HCT116 (cell line): ENCODE measurements at regions not wholly inside any gene's neighbourhood (a gene's known extent, or its start where the extent isn't known, plus 50 kb on each side); places are given as distances from the start of the nearest gene placed in this dataset.

Experiments used
- ATAC-seq: fragments of 200-7000 bp; cut with Tn5 transposase; 2 replicates; pipeline ENCODE4 v1.9.1; 2020; ENCODE audit warnings: mild to moderate bottlenecking, moderate library complexity
- BruUV-seq: library from RNA; stranded (reverse); fragments of 400-500 nt; replicated peaks from 2 replicates; lab custom pipeline; 2021; lab: Mats Ljungman, UMichigan
- CTCF ChIA-PET: fragments of 300-600 bp; sonication (Branson Sonifier 250); formaldehyde crosslinking; loops from one replicate; lab custom pipeline; 2021; ENCODE audit warnings: antibody characterized with exemption; lab: Charles Lee
- POLR2A ChIA-PET: fragments of 300-600, 350-600 bp; sonication (Branson Sonifier 250); formaldehyde crosslinking; loops from one replicate; lab custom pipeline; 2021; ENCODE audit warnings: antibody characterized with exemption; lab: Charles Lee
- RAD21 ChIA-PET, 2 experiments: fragments of 300-600 bp; sonication (Branson Sonifier 250); formaldehyde crosslinking; loops; one replicate each; lab custom pipeline; 2023; ENCODE audit warnings: low total read pairs in 2 of 2; ENCODE audit not compliant: uncharacterized antibody in 2 of 2, unreplicated experiment in 2 of 2, low non-redundant PET in 1 of 2; lab: Charles Lee
- DNase-seq: peaks from one replicate; pipeline ENCODE4 v3.0.0-alpha.2; 2010; ENCODE audit warnings: low read depth, low spot score
- H2AFZ ChIP-seq: fragments of 200-600 bp; shearing (Covaris generic), sonication (generic); 2 replicates; pipeline ENCODE4 v1.6.1; 2017; ENCODE audit warnings: low read depth, mixed run types, mixed read lengths, antibody characterized with exemption, low read length; ENCODE audit not compliant: poor library complexity, severe bottlenecking
- H3K27ac ChIP-seq: 2 replicates; pipeline ENCODE4 v1.5.1; 2012; ENCODE audit warnings: low read depth, low read length
- H3K27me3 ChIP-seq: fragments of 200-600 bp; sonication (generic); 2 replicates; pipeline ENCODE4 v1.6.1; 2016; ENCODE audit warnings: mixed run types, low read length, mixed read lengths; ENCODE audit not compliant: insufficient read depth
- H3K36me3 ChIP-seq, 2 experiments: fragments of 200-500 bp in 1 of 2; fragments of 200-600 bp in 1 of 2; sonication (Bioruptor generic) in 1 of 2; sonication (generic) in 1 of 2; 2 replicates each; pipeline versions ENCODE4 v1.5.1 to v1.6.1; 2014 to 2016; ENCODE audit warnings: low read length in 2 of 2, inconsistent platforms in 1 of 2, mixed read lengths in 1 of 2, mixed run types in 1 of 2; ENCODE audit not compliant: insufficient read depth in 2 of 2, control insufficient read depth in 1 of 2
- H3K4me1 ChIP-seq, 2 experiments: fragments of 200-600 bp in 1 of 2; sonication (generic) in 1 of 2; 2 replicates each; pipeline versions ENCODE4 v1.5.1 to v1.6.1; 2012 to 2017; ENCODE audit warnings: low read length in 2 of 2, inconsistent platforms in 1 of 2, mild to moderate bottlenecking in 1 of 2, mixed read lengths in 1 of 2, mixed run types in 1 of 2, moderate library complexity in 1 of 2; ENCODE audit not compliant: insufficient read depth in 2 of 2, control insufficient read depth in 1 of 2
- H3K4me2 ChIP-seq: fragments of 200-600 bp; sonication (generic); 2 replicates; pipeline ENCODE4 v1.6.1; 2017; ENCODE audit warnings: mixed run types, low read length, mixed read lengths
- H3K4me3 ChIP-seq, 2 experiments: fragments of 200-600 bp in 1 of 2; sonication (generic) in 1 of 2; replicated peaks in 1 of 2; 2 replicates each; pipeline ENCODE4 v1.5.1; 2011 to 2016; ENCODE audit warnings: low read length in 2 of 2, control low read depth in 1 of 2, low read depth in 1 of 2, mild to moderate bottlenecking in 1 of 2, mixed read lengths in 1 of 2, mixed run types in 1 of 2
- H3K79me2 ChIP-seq: fragments of 200-600 bp; sonication (generic); 2 replicates; pipeline ENCODE4 v1.6.1; 2017; ENCODE audit warnings: mild to moderate bottlenecking, mixed run types, low read length, moderate library complexity, mixed read lengths; ENCODE audit not compliant: insufficient read depth
- H3K9ac ChIP-seq: fragments of 200-600 bp; sonication (generic); 2 replicates; pipeline ENCODE4 v1.6.1; 2016; ENCODE audit warnings: low read length, mixed read lengths
- H3K9me2 ChIP-seq: fragments of 200-600 bp; sonication (generic), shearing (Covaris generic); 2 replicates; pipeline ENCODE4 v1.6.1; 2017; ENCODE audit warnings: mixed run types, mild to moderate bottlenecking, moderate library complexity; ENCODE audit not compliant: insufficient read depth
- H3K9me3 ChIP-seq, 2 experiments: fragments of 200-500 bp in 1 of 2; fragments of 200-600 bp in 1 of 2; sonication (Bioruptor generic) in 1 of 2; sonication (generic) in 1 of 2; 2 replicates each; pipeline ENCODE4 v1.6.1; 2014 to 2017; ENCODE audit warnings: low read length in 2 of 2, mixed read lengths in 2 of 2, inconsistent platforms in 1 of 2, low read depth in 1 of 2, mild to moderate bottlenecking in 1 of 2, mixed run types in 1 of 2, moderate library complexity in 1 of 2; ENCODE audit not compliant: control insufficient read depth in 1 of 2, insufficient read depth in 1 of 2
- H4K20me1 ChIP-seq: fragments of 200-600 bp; sonication (generic), shearing (Covaris generic); 2 replicates; pipeline ENCODE4 v1.6.1; 2017; ENCODE audit warnings: mixed run types, mild to moderate bottlenecking, moderate library complexity; ENCODE audit not compliant: insufficient read depth
- CTCF ChIP-seq, 3 experiments: fragments of 200-600 bp in 1 of 3; sonication (generic) in 1 of 3; IDR thresholded peaks in 2 of 3; conservative IDR thresholded peaks in 1 of 3; 2 replicates each; pipeline ENCODE4 v1.5.1; 2012 to 2017; ENCODE audit warnings: low read depth in 2 of 3, low read length in 2 of 3, antibody characterized with exemption in 1 of 3, borderline replicate concordance in 1 of 3, control low read depth in 1 of 3, mild to moderate bottlenecking in 1 of 3, mixed read lengths in 1 of 3, mixed run types in 1 of 3, moderate library complexity in 1 of 3; ENCODE audit not compliant: insufficient read depth in 1 of 3
- EZH2 ChIP-seq: fragments of 200-600 bp; sonication (generic); IDR thresholded peaks from 2 replicates; pipeline ENCODE4 v1.6.1; 2017; ENCODE audit warnings: antibody characterized with exemption, mixed run types
- EZH2phosphoT487 ChIP-seq: fragments of 200-600 bp; IDR thresholded peaks from 2 replicates; pipeline ENCODE4 v1.6.1; 2018; ENCODE audit warnings: antibody characterized with exemption, borderline replicate concordance
- JUND ChIP-seq: IDR thresholded peaks from 2 replicates; pipeline ENCODE4 v1.6.1; 2012
- TCF7L2 ChIP-seq: IDR thresholded peaks from 2 replicates; pipeline ENCODE4 v1.7.0; 2011; ENCODE audit warnings: borderline replicate concordance, inconsistent platforms; ENCODE audit not compliant: insufficient read depth, insufficient read length; ENCODE audit errors: extremely low read depth
- ZFX ChIP-seq: fragments of 450-650 bp; IDR thresholded peaks from 2 replicates; pipeline ENCODE4 v1.6.1; 2017
- intact Hi-C: fragments of 100-400 bp; cut with micrococcal nuclease; formaldehyde crosslinking; loops from 2 replicates; pipeline ENCODE4 v1.10.0; 2022

- H3K4me3 ChIP-seq, result no peak overlapping the region
Measured at GRCh38 chr14:61215222-61216020, 65.7 kb downstream of the TMEM30B start.

DNA sequence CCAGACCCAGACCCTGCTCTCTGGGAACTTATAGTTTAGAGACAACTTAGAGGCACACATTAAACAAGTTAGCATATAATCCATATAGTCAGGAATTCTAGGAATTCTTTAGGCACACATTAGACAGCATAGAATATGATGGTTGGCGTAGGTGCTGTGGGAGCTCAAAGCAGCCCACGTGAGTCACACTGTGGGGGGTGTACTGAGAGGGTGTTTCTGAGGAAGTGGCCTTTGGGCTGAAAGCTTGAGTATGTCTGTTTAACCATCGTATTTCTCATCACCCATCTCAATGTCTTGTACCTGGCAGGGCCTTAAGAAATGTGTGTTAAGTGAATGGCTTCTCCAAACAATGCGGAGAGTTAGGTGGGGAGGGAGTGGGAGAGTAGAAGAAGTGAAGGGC is 67.2 kb downstream of the TMEM30B start:
- no peak overlapping the region for H3K9ac ChIP-seq
- POLR2A ChIA-PET, result no interaction called here
- TF ChIP-seq CTCF (IDR thresholded peaks at IDR 0.05 in 2 of 3, conservative IDR thresholded peaks at IDR 0.05 in 1 of 3; ENCODE audit: borderline replicate concordance in 1 of 3, insufficient read depth in 1 of 3, low read depth in 2 of 3, low read length in 2 of 3), result no peak
- TF ChIP-seq TCF7L2, result no peak
- TF ChIP-seq EZH2, result no peak
- TF ChIP-seq, all 23 proteins: peak for 0
- Histone ChIP-seq H3K27me3 (no peaks in the 10 kb centered on the region), H2AFZ (no peak overlapping the region), H3K9me3 (no peaks in the 10 kb centered on the region), H3K4me2 (no peak overlapping the region), H3K79me2 (no peaks in the 10 kb centered on the region), H3K4me1 (no peaks in the 10 kb centered on the region), H3K36me3 (no peaks in the 10 kb centered on the region), H4K20me1 (no peaks in the 10 kb centered on the region), H3K9me2 (no peaks in the 10 kb centered on the region), H3K4me3 (no peak overlapping the region), H3K27ac (no peak overlapping the region)
- RAD21 ChIA-PET, result no interaction called here
- ATAC-seq (no peak), DNase-seq (no peak)
- CTCF ChIA-PET, result no interaction called here
- intact Hi-C loops, result no loop called here
- BruUV-seq, result no TSS peak

More at GRCh38 chr14:61215222-61216020, 65.7 kb downstream of the TMEM30B start:
- ChIA-PET CTCF (no interaction called here), RAD21 (no interaction called here), POLR2A (no interaction called here)
- Histone ChIP-seq H2AFZ (no peak overlapping the region), H4K20me1 (no peaks in the 10 kb centered on the region), H3K4me1 (no peaks in the 10 kb centered on the region), H3K4me2 (no peak overlapping the region)
- ATAC-seq (no peak), DNase-seq (no peak)
- BruUV-seq, result no TSS peak
- TF ChIP-seq ZFX (no peak), EZH2phosphoT487 (no peak), JUND (no peak)
- TF ChIP-seq, all 23 proteins: peak for 0
- Histone ChIP-seq H3K79me2 (no peaks in the 10 kb centered on the region), H3K9me2 (no peaks in the 10 kb centered on the region), H3K27ac (no peak overlapping the region), H3K9me3 (no peaks in the 10 kb centered on the region), H3K36me3 (no peaks in the 10 kb centered on the region), H3K9ac (no peak overlapping the region), H3K27me3 (no peaks in the 10 kb centered on the region)
- intact Hi-C loops, result no loop called here
